Astrocyte of the cerebellum (primary cell): ENCODE measurements at regions not wholly inside any gene's neighbourhood (a gene's known extent, or its start where the extent isn't known, plus 50 kb on each side); places are given as distances from the start of the nearest gene placed in this dataset.
A peak's percentile ranks its signal among the peaks of the same experiment; 100 is the strongest.

Source experiments
- DNase-seq: peaks from one replicate; pipeline ENCODE4 v3.0.0-alpha.2; 2011; ENCODE audit warnings: low read depth
- H3K4me3 ChIP-seq: 2 replicates; pipeline ENCODE4 v1.5.1; 2011; ENCODE audit warnings: mild to moderate bottlenecking, low read depth, low read length, moderate library complexity
- in situ Hi-C: cut with HindIII; loops from 2 replicates; pipeline ENCODE4 v1.10.0; 2017; ENCODE audit warnings: low sequenced_read_pairs
- TF ChIP-seq, protein P1 (sequence below): IDR thresholded peaks from 2 replicates; pipeline ENCODE4 v1.5.1; 2012; ENCODE audit warnings: low read length, low read depth, moderate library complexity, mild to moderate bottlenecking; ENCODE audit errors: missing control alignments

- in situ Hi-C loops = no loop called here
- no peak for DNase-seq
- no peak overlapping the region for H3K4me3 ChIP-seq
Measured at GRCh38 chr16:86881861-86882273, 303.5 kb downstream of the FOXL1 start.

GRCh38 chr16:86882586-86883280 is 304.4 kb downstream of the FOXL1 start:
- no peak overlapping the region for H3K4me3 ChIP-seq
- in situ Hi-C loops = no loop called here
- TF ChIP-seq, protein P1, sequence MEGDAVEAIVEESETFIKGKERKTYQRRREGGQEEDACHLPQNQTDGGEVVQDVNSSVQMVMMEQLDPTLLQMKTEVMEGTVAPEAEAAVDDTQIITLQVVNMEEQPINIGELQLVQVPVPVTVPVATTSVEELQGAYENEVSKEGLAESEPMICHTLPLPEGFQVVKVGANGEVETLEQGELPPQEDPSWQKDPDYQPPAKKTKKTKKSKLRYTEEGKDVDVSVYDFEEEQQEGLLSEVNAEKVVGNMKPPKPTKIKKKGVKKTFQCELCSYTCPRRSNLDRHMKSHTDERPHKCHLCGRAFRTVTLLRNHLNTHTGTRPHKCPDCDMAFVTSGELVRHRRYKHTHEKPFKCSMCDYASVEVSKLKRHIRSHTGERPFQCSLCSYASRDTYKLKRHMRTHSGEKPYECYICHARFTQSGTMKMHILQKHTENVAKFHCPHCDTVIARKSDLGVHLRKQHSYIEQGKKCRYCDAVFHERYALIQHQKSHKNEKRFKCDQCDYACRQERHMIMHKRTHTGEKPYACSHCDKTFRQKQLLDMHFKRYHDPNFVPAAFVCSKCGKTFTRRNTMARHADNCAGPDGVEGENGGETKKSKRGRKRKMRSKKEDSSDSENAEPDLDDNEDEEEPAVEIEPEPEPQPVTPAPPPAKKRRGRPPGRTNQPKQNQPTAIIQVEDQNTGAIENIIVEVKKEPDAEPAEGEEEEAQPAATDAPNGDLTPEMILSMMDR = no peak
- peak; percentile 44 for DNase-seq

More at GRCh38 chr16:86881861-86882273, 303.5 kb downstream of the FOXL1 start:
- TF ChIP-seq, protein P1 = no peak

- in situ Hi-C loops = no loop called here
- H3K4me3 ChIP-seq = no peak overlapping the region
- TF ChIP-seq, protein P1 = no peak
Measured at GRCh38 chr16:86883583-86884389, 305.4 kb downstream of the FOXL1 start.

DNA sequence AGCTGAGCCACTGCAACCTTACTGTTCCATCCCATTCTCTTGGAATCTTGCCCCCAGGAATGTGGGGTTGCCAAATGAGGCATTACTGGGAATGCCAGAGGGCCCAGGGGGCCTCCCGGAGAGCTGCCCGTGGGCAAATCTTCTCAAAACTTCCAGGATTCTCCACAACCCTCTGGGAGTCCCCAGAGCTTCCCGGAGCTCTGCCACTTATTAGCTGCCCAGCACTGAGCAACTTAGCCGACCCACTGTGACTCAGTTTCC is 306.0 kb downstream of the FOXL1 start:
- TF ChIP-seq, protein P1 = no peak
- no peak overlapping the region for H3K4me3 ChIP-seq
- DNase-seq = no peak
- in situ Hi-C loops = no loop called here

More at GRCh38 chr16:86883583-86884389, 305.4 kb downstream of the FOXL1 start:
- no peak for DNase-seq

GRCh38 chr16:86885139-86885538 is 306.8 kb downstream of the FOXL1 start:
- TF ChIP-seq, protein P1 = no peak
- in situ Hi-C loops = no loop called here
- no peak overlapping the region for H3K4me3 ChIP-seq
- no peak for DNase-seq

- no peak for DNase-seq
- no peak overlapping the region for H3K4me3 ChIP-seq
- TF ChIP-seq, protein P1 = no peak
- in situ Hi-C loops = no loop called here
Measured at GRCh38 chr16:86886651-86887050, 308.3 kb downstream of the FOXL1 start.
